HCT116 (cell line): ENCODE measurements at regions not wholly inside any gene's neighbourhood (a gene's known extent, or its start where the extent isn't known, plus 50 kb on each side); places are given as distances from the start of the nearest gene placed in this dataset.

Experiments used
- ATAC-seq: fragments of 200-7000 bp; cut with Tn5 transposase; 2 replicates; pipeline ENCODE4 v1.9.1; 2020; ENCODE audit warnings: mild to moderate bottlenecking, moderate library complexity
- BruUV-seq: library from RNA; stranded (reverse); fragments of 400-500 nt; replicated peaks from 2 replicates; lab custom pipeline; 2021; lab: Mats Ljungman, UMichigan
- CTCF ChIA-PET: fragments of 300-600 bp; sonication (Branson Sonifier 250); formaldehyde crosslinking; loops from one replicate; lab custom pipeline; 2021; ENCODE audit warnings: antibody characterized with exemption; lab: Charles Lee
- POLR2A ChIA-PET: fragments of 300-600, 350-600 bp; sonication (Branson Sonifier 250); formaldehyde crosslinking; loops from one replicate; lab custom pipeline; 2021; ENCODE audit warnings: antibody characterized with exemption; lab: Charles Lee
- RAD21 ChIA-PET, 2 experiments: fragments of 300-600 bp; sonication (Branson Sonifier 250); formaldehyde crosslinking; loops; one replicate each; lab custom pipeline; 2023; ENCODE audit warnings: low total read pairs in 2 of 2; ENCODE audit not compliant: uncharacterized antibody in 2 of 2, unreplicated experiment in 2 of 2, low non-redundant PET in 1 of 2; lab: Charles Lee
- DNase-seq: peaks from one replicate; pipeline ENCODE4 v3.0.0-alpha.2; 2010; ENCODE audit warnings: low read depth, low spot score
- H2AFZ ChIP-seq: fragments of 200-600 bp; shearing (Covaris generic), sonication (generic); 2 replicates; pipeline ENCODE4 v1.6.1; 2017; ENCODE audit warnings: low read depth, mixed run types, mixed read lengths, antibody characterized with exemption, low read length; ENCODE audit not compliant: poor library complexity, severe bottlenecking
- H3K27ac ChIP-seq: 2 replicates; pipeline ENCODE4 v1.5.1; 2012; ENCODE audit warnings: low read depth, low read length
- H3K27me3 ChIP-seq: fragments of 200-600 bp; sonication (generic); 2 replicates; pipeline ENCODE4 v1.6.1; 2016; ENCODE audit warnings: mixed run types, low read length, mixed read lengths; ENCODE audit not compliant: insufficient read depth
- H3K36me3 ChIP-seq, 2 experiments: fragments of 200-500 bp in 1 of 2; fragments of 200-600 bp in 1 of 2; sonication (Bioruptor generic) in 1 of 2; sonication (generic) in 1 of 2; 2 replicates each; pipeline versions ENCODE4 v1.5.1 to v1.6.1; 2014 to 2016; ENCODE audit warnings: low read length in 2 of 2, inconsistent platforms in 1 of 2, mixed read lengths in 1 of 2, mixed run types in 1 of 2; ENCODE audit not compliant: insufficient read depth in 2 of 2, control insufficient read depth in 1 of 2
- H3K4me1 ChIP-seq, 2 experiments: fragments of 200-600 bp in 1 of 2; sonication (generic) in 1 of 2; 2 replicates each; pipeline versions ENCODE4 v1.5.1 to v1.6.1; 2012 to 2017; ENCODE audit warnings: low read length in 2 of 2, inconsistent platforms in 1 of 2, mild to moderate bottlenecking in 1 of 2, mixed read lengths in 1 of 2, mixed run types in 1 of 2, moderate library complexity in 1 of 2; ENCODE audit not compliant: insufficient read depth in 2 of 2, control insufficient read depth in 1 of 2
- H3K4me2 ChIP-seq: fragments of 200-600 bp; sonication (generic); 2 replicates; pipeline ENCODE4 v1.6.1; 2017; ENCODE audit warnings: mixed run types, low read length, mixed read lengths
- H3K4me3 ChIP-seq, 2 experiments: fragments of 200-600 bp in 1 of 2; sonication (generic) in 1 of 2; replicated peaks in 1 of 2; 2 replicates each; pipeline ENCODE4 v1.5.1; 2011 to 2016; ENCODE audit warnings: low read length in 2 of 2, control low read depth in 1 of 2, low read depth in 1 of 2, mild to moderate bottlenecking in 1 of 2, mixed read lengths in 1 of 2, mixed run types in 1 of 2
- H3K79me2 ChIP-seq: fragments of 200-600 bp; sonication (generic); 2 replicates; pipeline ENCODE4 v1.6.1; 2017; ENCODE audit warnings: mild to moderate bottlenecking, mixed run types, low read length, moderate library complexity, mixed read lengths; ENCODE audit not compliant: insufficient read depth
- H3K9ac ChIP-seq: fragments of 200-600 bp; sonication (generic); 2 replicates; pipeline ENCODE4 v1.6.1; 2016; ENCODE audit warnings: low read length, mixed read lengths
- H3K9me2 ChIP-seq: fragments of 200-600 bp; sonication (generic), shearing (Covaris generic); 2 replicates; pipeline ENCODE4 v1.6.1; 2017; ENCODE audit warnings: mixed run types, mild to moderate bottlenecking, moderate library complexity; ENCODE audit not compliant: insufficient read depth
- H3K9me3 ChIP-seq, 2 experiments: fragments of 200-500 bp in 1 of 2; fragments of 200-600 bp in 1 of 2; sonication (Bioruptor generic) in 1 of 2; sonication (generic) in 1 of 2; 2 replicates each; pipeline ENCODE4 v1.6.1; 2014 to 2017; ENCODE audit warnings: low read length in 2 of 2, mixed read lengths in 2 of 2, inconsistent platforms in 1 of 2, low read depth in 1 of 2, mild to moderate bottlenecking in 1 of 2, mixed run types in 1 of 2, moderate library complexity in 1 of 2; ENCODE audit not compliant: control insufficient read depth in 1 of 2, insufficient read depth in 1 of 2
- H4K20me1 ChIP-seq: fragments of 200-600 bp; sonication (generic), shearing (Covaris generic); 2 replicates; pipeline ENCODE4 v1.6.1; 2017; ENCODE audit warnings: mixed run types, mild to moderate bottlenecking, moderate library complexity; ENCODE audit not compliant: insufficient read depth
- CBX3 ChIP-seq: IDR thresholded peaks from 2 replicates; pipeline ENCODE4 v1.6.1; 2012; ENCODE audit warnings: low read depth
- CEBPB ChIP-seq: IDR thresholded peaks from 2 replicates; pipeline ENCODE4 v1.6.1; 2012; ENCODE audit warnings: low read depth
- ELF1 ChIP-seq: IDR thresholded peaks from 2 replicates; pipeline ENCODE4 v1.6.1; 2012; ENCODE audit warnings: low read depth, borderline replicate concordance
- EZH2phosphoT487 ChIP-seq: fragments of 200-600 bp; IDR thresholded peaks from 2 replicates; pipeline ENCODE4 v1.6.1; 2018; ENCODE audit warnings: antibody characterized with exemption, borderline replicate concordance
- FOSL1 ChIP-seq: IDR thresholded peaks from 2 replicates; pipeline ENCODE4 v1.6.1; 2012; ENCODE audit warnings: low read depth
- JUND ChIP-seq: IDR thresholded peaks from 2 replicates; pipeline ENCODE4 v1.6.1; 2012
- POLR2A ChIP-seq: IDR thresholded peaks from 2 replicates; pipeline ENCODE4 v1.7.0; 2011; ENCODE audit warnings: borderline replicate concordance; ENCODE audit not compliant: insufficient read depth, insufficient read length; ENCODE audit errors: extremely low read depth
- RAD21 ChIP-seq: IDR thresholded peaks from 2 replicates; pipeline ENCODE4 v1.6.1; 2012; ENCODE audit warnings: low read depth, mild to moderate bottlenecking
- SIN3A ChIP-seq: IDR thresholded peaks from 2 replicates; pipeline ENCODE4 v1.6.1; 2012; ENCODE audit warnings: low read depth
- SP1 ChIP-seq: IDR thresholded peaks from 2 replicates; pipeline ENCODE4 v1.6.1; 2012; ENCODE audit warnings: low read depth
- ZNF274 ChIP-seq: fragments of 200-500 bp; sonication (Bioruptor generic); IDR thresholded peaks from 2 replicates; pipeline ENCODE4 v1.6.1; 2014; ENCODE audit warnings: mild to moderate bottlenecking, low read depth, low read length, inconsistent platforms
- intact Hi-C: fragments of 100-400 bp; cut with micrococcal nuclease; formaldehyde crosslinking; loops from 2 replicates; pipeline ENCODE4 v1.10.0; 2022
- TF ChIP-seq, protein P1 (sequence below): IDR thresholded peaks from 2 replicates; pipeline ENCODE4 v1.6.1; 2012; ENCODE audit warnings: low read depth
- TF ChIP-seq, protein P2 (sequence below): IDR thresholded peaks from 2 replicates; pipeline ENCODE4 v1.6.1; 2011; ENCODE audit warnings: mild to moderate bottlenecking, low read length, moderate library complexity; ENCODE audit not compliant: insufficient replicate concordance; ENCODE audit errors: extremely low read depth

DNA sequence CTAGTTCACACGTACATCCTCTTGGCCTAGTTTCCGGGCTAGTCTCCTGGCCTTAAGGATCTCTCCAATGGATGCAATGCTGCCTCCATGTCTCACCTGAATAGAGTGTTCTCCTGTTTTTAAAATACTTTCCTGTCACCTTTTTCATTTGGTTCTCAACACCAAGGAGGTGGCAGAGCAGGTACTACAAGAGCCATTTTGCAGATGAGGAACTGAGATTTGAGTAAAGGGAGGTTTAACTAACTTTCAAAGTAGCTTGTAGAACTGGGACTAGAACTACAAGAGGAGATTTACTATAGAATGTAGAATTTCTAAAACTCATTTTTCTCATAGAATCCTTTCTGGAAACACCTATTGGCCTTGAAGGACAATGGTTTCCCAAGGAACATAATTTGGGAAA is 97.6 kb upstream of the AP1S2 start:
- no peaks in the 10 kb centered on the region for H4K20me1 ChIP-seq
- no peaks in the 10 kb centered on the region for H3K9me2 ChIP-seq
- H3K4me1 ChIP-seq = peaks cover 0 to 12% of the 10 kb centered on the region in 2 experiments; a peak in 2 of 4 replicates
- H3K4me3 ChIP-seq = no peak overlapping the region
- no peak for TF ChIP-seq SIN3A
- no peak for TF ChIP-seq EZH2phosphoT487
- TF ChIP-seq, protein P1, sequence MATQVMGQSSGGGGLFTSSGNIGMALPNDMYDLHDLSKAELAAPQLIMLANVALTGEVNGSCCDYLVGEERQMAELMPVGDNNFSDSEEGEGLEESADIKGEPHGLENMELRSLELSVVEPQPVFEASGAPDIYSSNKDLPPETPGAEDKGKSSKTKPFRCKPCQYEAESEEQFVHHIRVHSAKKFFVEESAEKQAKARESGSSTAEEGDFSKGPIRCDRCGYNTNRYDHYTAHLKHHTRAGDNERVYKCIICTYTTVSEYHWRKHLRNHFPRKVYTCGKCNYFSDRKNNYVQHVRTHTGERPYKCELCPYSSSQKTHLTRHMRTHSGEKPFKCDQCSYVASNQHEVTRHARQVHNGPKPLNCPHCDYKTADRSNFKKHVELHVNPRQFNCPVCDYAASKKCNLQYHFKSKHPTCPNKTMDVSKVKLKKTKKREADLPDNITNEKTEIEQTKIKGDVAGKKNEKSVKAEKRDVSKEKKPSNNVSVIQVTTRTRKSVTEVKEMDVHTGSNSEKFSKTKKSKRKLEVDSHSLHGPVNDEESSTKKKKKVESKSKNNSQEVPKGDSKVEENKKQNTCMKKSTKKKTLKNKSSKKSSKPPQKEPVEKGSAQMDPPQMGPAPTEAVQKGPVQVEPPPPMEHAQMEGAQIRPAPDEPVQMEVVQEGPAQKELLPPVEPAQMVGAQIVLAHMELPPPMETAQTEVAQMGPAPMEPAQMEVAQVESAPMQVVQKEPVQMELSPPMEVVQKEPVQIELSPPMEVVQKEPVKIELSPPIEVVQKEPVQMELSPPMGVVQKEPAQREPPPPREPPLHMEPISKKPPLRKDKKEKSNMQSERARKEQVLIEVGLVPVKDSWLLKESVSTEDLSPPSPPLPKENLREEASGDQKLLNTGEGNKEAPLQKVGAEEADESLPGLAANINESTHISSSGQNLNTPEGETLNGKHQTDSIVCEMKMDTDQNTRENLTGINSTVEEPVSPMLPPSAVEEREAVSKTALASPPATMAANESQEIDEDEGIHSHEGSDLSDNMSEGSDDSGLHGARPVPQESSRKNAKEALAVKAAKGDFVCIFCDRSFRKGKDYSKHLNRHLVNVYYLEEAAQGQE = no peak
- no peak for TF ChIP-seq RAD21
- TF ChIP-seq FOSL1 = no peak
- TF ChIP-seq CBX3 = no peak
- no peak for TF ChIP-seq CEBPB
- TF ChIP-seq ZNF274 = no peak
- TF ChIP-seq POLR2A = no peak
- TF ChIP-seq, protein P2, sequence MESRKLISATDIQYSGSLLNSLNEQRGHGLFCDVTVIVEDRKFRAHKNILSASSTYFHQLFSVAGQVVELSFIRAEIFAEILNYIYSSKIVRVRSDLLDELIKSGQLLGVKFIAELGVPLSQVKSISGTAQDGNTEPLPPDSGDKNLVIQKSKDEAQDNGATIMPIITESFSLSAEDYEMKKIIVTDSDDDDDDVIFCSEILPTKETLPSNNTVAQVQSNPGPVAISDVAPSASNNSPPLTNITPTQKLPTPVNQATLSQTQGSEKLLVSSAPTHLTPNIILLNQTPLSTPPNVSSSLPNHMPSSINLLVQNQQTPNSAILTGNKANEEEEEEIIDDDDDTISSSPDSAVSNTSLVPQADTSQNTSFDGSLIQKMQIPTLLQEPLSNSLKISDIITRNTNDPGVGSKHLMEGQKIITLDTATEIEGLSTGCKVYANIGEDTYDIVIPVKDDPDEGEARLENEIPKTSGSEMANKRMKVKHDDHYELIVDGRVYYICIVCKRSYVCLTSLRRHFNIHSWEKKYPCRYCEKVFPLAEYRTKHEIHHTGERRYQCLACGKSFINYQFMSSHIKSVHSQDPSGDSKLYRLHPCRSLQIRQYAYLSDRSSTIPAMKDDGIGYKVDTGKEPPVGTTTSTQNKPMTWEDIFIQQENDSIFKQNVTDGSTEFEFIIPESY = no peak
- TF ChIP-seq ELF1 = no peak
- no peak for TF ChIP-seq SP1
- TF ChIP-seq JUND = no peak
- TF ChIP-seq, all 23 proteins: peak for 0
- CTCF ChIA-PET = no interaction called here
- POLR2A ChIA-PET = no interaction called here
- Histone ChIP-seq H3K4me2 (no peak overlapping the region), H3K27ac (no peak overlapping the region), H3K27me3 (no peaks in the 10 kb centered on the region), H3K9ac (no peak overlapping the region), H3K9me3 (no peaks in the 10 kb centered on the region), H2AFZ (no peak overlapping the region), H3K36me3 (no peaks in the 10 kb centered on the region), H3K79me2 (no peaks in the 10 kb centered on the region)
- ATAC-seq = no peak
- DNase-seq = no peak
- BruUV-seq = no TSS peak
- RAD21 ChIA-PET = no interaction called here
- intact Hi-C loops = no loop called here
